ENCODE measurements at regions not wholly inside any gene's neighbourhood (a gene's known extent, or its start where the extent isn't known, plus 50 kb on each side); places are given as distances from the start of the nearest gene placed in this dataset.
"Not testable (repeated sequence)": the region's sequence is repeated elsewhere in the genome, so short reads cannot be mapped to it uniquely, and the experiment has no call there.

DNA sequence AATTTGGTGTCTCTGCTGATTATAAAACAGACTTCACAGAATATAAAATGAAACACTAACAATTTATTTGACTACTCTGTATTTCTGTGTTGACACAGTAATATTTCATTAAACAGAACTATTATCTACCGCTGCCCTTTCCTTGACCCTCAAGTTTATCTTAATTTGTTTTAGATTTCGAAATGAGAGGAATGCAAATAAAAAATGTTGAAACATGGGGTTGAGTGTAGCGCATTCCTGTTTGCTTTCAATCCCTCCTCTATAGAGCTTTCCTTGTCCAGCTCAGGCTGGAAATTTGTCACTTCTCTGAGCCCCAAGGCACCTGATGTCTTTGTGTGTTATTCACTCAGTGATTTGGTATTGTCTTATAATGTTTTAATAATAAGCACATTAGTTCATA, 550.2 kb downstream of the ZBBX start:
- Histone ChIP-seq H3K36me3 (no peaks in the 10 kb centered on the region), H3K4me3 (no peak overlapping the region), H3K9me3 (peaks cover 0 to 2% (median 0%) of the 10 kb centered on the region in 11 donors), H3K27ac (no peak overlapping the region), H3K27me3 (no peaks in the 10 kb centered on the region), H3K4me1 (no peaks in the 10 kb centered on the region)
- intact Hi-C loops (cut with DNase I) = no loop called here
- WGBS, 2 donors = 75 to 88% methylated on average over 3 of the region's 3 CpGs
- DNase-seq = no peak
- TF ChIP-seq, protein P1, sequence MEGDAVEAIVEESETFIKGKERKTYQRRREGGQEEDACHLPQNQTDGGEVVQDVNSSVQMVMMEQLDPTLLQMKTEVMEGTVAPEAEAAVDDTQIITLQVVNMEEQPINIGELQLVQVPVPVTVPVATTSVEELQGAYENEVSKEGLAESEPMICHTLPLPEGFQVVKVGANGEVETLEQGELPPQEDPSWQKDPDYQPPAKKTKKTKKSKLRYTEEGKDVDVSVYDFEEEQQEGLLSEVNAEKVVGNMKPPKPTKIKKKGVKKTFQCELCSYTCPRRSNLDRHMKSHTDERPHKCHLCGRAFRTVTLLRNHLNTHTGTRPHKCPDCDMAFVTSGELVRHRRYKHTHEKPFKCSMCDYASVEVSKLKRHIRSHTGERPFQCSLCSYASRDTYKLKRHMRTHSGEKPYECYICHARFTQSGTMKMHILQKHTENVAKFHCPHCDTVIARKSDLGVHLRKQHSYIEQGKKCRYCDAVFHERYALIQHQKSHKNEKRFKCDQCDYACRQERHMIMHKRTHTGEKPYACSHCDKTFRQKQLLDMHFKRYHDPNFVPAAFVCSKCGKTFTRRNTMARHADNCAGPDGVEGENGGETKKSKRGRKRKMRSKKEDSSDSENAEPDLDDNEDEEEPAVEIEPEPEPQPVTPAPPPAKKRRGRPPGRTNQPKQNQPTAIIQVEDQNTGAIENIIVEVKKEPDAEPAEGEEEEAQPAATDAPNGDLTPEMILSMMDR (IDR thresholded peaks at IDR 0.05) = no peak
- ATAC-seq = no peak

DNA sequence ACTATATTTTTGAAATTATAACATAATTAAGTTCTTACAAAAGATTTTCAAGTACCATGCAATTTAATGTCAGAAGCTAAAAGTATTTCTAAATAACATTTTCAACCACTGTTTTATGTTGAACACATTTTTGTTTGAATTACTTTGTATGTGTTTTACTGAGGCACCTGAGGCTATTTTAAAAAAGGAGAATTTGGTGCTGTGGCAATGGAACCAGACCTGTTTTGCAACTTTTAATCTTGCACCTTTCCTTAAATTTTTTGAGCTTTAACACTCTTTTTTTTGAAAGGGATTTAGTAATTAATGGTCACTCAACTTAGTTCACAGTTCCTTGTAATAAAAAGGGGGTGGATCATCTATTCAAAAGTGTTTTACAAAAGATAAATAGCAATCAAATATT, 561.6 kb downstream of the ZBBX start:
- no peaks in the 10 kb centered on the region for H3K27me3 ChIP-seq
- DNase-seq (no peak), ATAC-seq (no peak)
- no peak overlapping the region for H3K4me3 ChIP-seq
- H3K27ac ChIP-seq = no peak overlapping the region
- peaks cover 0 to 5% (median 0%) of the 10 kb centered on the region in 11 donors for H3K9me3 ChIP-seq
- TF ChIP-seq, protein P1 (IDR thresholded peaks at IDR 0.05) = no peak
- no peaks in the 10 kb centered on the region for H3K36me3 ChIP-seq
- intact Hi-C loops (cut with DNase I) = no loop called here
- H3K4me1 ChIP-seq = no peaks in the 10 kb centered on the region

DNA sequence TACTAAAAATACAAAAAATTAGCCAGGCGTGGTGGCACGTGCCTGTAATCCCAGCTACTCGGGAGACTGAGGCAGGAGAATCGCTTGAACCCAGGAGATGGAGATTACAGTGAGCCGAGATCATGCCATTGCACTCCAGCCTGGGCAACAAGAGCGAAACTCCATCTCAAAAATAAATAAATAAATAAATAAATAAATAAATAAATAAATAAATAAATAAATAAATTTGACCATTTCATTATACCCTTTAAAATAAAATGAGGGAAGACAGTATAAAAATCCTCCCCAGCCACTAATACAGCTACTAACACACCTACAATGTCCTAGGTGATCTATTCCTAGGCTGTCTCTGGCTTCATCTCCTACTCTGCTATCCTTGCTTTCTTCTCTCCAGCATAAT, 562.8 kb downstream of the ZBBX start:
- H3K27me3 ChIP-seq; intact Hi-C loops (cut with DNase I); H3K27ac ChIP-seq; H3K4me1 ChIP-seq; H3K36me3 ChIP-seq; H3K9me3 ChIP-seq; DNase-seq; ATAC-seq; H3K4me3 ChIP-seq: not testable (repeated sequence)
- WGBS, 2 donors = 91 to 93% methylated on average over 6 of the region's 6 CpGs

DNA sequence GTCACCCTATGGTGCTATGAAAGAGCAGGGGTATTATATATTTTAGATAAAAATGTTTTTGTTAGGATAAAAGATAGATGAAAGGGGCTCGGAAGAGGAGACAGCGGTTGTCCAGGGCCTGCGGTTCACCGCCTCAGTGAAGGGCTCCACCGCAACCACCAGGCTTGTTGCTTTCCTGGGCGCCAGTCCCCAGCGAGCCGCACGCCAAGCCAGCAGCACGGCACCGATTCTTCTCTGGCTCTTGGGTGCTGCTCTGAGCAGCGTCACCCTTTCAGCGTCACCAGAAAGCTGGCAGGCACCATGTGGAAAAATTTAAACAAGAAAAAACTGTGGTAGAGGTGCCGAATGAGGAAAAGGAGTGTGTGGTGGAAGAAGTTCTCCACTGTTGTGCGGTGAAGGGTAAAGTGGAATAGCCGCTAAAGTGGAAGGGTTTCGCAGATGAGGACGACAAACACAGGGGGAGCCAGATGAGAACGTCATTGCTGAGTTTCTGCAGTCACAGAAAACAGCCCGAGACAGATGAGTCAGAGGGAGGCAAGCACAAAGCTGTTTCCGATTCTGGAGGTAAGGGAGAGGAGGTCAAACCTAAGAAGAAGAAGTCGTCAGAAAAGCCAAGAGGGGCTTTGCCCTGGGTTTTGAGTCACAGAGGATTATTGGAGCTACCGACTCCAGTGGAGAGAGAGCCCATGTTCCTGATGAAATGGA, 569.2 kb downstream of the ZBBX start:
- DNase-seq = no peak
- TF ChIP-seq, protein P1 (IDR thresholded peaks at IDR 0.05) = no peak
- H3K36me3 ChIP-seq = no peaks in the 10 kb centered on the region
- intact Hi-C loops (cut with DNase I) = no loop called here
- 88% methylated on average over 23 of the region's 23 CpGs for WGBS, 2 donors
- no peaks in the 10 kb centered on the region for H3K4me1 ChIP-seq
- no peaks in the 10 kb centered on the region for H3K27me3 ChIP-seq
- ATAC-seq = no peak
- no peak overlapping the region for H3K4me3 ChIP-seq
- peaks cover 0 to 20% (median 0%) of the 10 kb centered on the region in 11 donors for H3K9me3 ChIP-seq
- H3K27ac ChIP-seq = no peak overlapping the region

DNA sequence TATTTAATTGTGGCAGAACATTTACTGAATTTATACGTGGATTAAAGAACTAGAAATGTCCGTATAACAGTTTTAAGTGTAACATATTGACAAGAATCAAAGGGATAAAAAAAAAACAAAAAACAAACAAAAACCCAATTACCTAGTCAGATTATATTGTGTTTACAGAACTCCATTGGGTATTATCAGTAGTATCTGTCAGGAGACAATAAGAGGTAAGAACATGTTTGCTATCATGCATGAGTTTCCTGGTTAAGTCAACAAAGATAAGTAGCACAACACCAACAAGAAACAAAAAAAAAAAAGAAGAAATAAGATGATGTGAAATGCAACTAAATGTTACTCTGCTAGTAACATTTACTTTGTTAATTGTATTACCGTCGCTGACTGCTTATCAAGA, 570.6 kb downstream of the ZBBX start:
- Histone ChIP-seq H3K27me3 (no peaks in the 10 kb centered on the region), H3K27ac (no peak overlapping the region), H3K36me3 (no peaks in the 10 kb centered on the region), H3K4me1 (no peaks in the 10 kb centered on the region), H3K9me3 (peaks cover 0 to 26% (median 0%) of the 10 kb centered on the region in 11 donors), H3K4me3 (no peak overlapping the region)
- DNase-seq = no peak
- no peak for ATAC-seq
- 79 to 86% methylated on average over 4 of the region's 4 CpGs for WGBS, 2 donors
- intact Hi-C loops (cut with DNase I) = no loop called here
- TF ChIP-seq, protein P1 (IDR thresholded peaks at IDR 0.05) = no peak
